ENCODE measurements at regions not wholly inside any gene's neighbourhood (a gene's known extent, or its start where the extent isn't known, plus 50 kb on each side); places are given as distances from the start of the nearest gene placed in this dataset.
"Not testable (repeated sequence)": the region's sequence is repeated elsewhere in the genome, so short reads cannot be mapped to it uniquely, and the experiment has no call there.

DNA sequence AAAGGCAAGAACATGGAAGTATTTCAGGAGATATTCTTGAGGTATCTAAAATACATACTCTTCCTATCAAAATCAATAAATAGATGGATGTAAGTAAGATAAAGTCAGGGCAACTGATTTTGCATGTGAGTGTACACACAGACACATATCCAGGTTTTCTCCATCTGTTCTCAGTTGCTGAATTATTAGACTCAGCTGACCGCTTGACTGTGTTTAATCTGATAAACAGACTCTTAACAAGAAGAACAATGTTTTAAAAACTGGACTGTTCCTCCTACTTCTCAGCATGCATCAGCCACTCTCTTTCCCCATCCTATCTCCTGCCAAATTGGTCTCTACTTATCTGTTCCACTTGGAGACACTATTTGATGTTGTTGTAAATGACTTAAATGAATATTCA is 73.5 kb downstream of the GOLGA8G start:
- H3K4me3 ChIP-seq = no peak overlapping the region
- peaks cover 0 to 32% (median 0%) of the 10 kb centered on the region in 4 donors for H3K27me3 ChIP-seq
- H3K9me3 ChIP-seq = no peaks in the 10 kb centered on the region
- peaks cover 0 to 8% (median 7%) of the 10 kb centered on the region in 4 donors for H3K4me1 ChIP-seq
- 58% methylated on average over 1 of the region's 1 CpG for WGBS
- no peak overlapping the region for H3K27ac ChIP-seq (replicated peaks in 1 of 4)
- TF ChIP-seq, protein P1, sequence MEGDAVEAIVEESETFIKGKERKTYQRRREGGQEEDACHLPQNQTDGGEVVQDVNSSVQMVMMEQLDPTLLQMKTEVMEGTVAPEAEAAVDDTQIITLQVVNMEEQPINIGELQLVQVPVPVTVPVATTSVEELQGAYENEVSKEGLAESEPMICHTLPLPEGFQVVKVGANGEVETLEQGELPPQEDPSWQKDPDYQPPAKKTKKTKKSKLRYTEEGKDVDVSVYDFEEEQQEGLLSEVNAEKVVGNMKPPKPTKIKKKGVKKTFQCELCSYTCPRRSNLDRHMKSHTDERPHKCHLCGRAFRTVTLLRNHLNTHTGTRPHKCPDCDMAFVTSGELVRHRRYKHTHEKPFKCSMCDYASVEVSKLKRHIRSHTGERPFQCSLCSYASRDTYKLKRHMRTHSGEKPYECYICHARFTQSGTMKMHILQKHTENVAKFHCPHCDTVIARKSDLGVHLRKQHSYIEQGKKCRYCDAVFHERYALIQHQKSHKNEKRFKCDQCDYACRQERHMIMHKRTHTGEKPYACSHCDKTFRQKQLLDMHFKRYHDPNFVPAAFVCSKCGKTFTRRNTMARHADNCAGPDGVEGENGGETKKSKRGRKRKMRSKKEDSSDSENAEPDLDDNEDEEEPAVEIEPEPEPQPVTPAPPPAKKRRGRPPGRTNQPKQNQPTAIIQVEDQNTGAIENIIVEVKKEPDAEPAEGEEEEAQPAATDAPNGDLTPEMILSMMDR (IDR thresholded peaks at IDR 0.05) = no peak
- TF ChIP-seq POLR2A (IDR thresholded peaks at IDR 0.05; ENCODE audit: low read depth) = no peak
- no peak for TF ChIP-seq EP300 (IDR thresholded peaks at IDR 0.05)
- peak; percentile 81 for DNase-seq (ENCODE audit: extremely low spot score)
- intact Hi-C loops (cut with DNase I) = no loop called here
- no peaks in the 10 kb centered on the region for H3K36me3 ChIP-seq

GRCh38 chr15:28457396-28457932 is 75.3 kb downstream of the GOLGA8G start:
- H3K9me3 ChIP-seq; intact Hi-C loops (cut with DNase I); H3K4me1 ChIP-seq; H3K27ac ChIP-seq (replicated peaks in 1 of 4); H3K4me3 ChIP-seq; H3K36me3 ChIP-seq: not testable (repeated sequence)
- peak; percentile 91 for DNase-seq (ENCODE audit: extremely low spot score)
- H3K27me3 ChIP-seq = peaks cover 0 to 30% (median 0%) of the 10 kb centered on the region in 4 donors
- 87% methylated on average over 32 of the region's 32 CpGs for WGBS

DNA sequence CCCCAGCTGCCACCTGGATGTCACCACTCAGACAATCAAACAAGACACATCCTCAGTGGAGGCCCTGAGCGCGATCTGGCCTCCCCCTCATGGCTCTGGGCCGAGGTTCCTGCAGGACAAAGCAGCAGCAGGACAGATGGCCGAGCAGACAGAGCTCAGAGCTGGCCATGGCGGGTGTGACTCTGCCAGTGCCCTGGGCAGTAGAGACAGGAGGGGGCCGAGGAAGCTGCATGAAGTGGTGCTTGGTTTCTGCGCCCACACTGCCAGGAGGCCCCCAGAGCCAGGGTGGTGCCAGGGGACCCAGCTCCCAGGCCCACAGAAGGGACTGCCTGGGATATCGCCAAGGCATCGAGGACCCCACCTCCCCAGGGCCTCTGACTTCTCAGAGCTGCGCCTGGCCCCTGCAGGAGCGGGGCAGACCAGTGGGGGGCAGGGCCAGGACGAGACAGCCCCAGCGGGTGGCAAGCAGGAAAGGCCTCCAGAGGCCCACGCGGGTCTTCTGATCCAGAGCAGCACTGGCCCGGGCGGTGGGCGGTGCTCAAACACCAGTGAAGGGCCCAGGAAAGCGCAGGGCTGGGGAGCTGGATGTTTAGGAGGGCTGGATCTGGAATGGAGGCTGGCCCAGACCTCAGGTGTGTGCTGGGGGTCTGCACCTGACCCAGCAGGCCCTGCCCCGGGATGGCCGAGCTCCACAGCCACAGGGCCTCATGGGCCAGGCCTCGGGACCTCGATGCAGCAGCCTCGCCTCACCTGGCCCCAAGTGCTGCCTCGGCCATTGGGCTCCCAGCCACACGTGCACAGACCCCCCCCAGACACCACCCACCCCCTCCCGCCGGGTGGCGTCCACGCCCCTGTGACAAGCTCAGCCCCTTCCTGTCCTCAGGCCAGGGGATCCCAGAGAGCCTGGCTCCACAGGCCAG is 76.0 kb downstream of the GOLGA8G start:
- DNase-seq (ENCODE audit: extremely low spot score) = peak; percentile 86
- 86% methylated on average over 29 of the region's 30 CpGs for WGBS
- Histone ChIP-seq H3K9me3 (no peaks in the 10 kb centered on the region), H3K4me3 (no peak overlapping the region), H3K36me3 (no peaks in the 10 kb centered on the region), H3K27ac (replicated peaks in 1 of 4) (no peak overlapping the region), H3K27me3 (peaks cover 0 to 30% (median 0%) of the 10 kb centered on the region in 4 donors), H3K4me1 (peaks cover 0 to 8% (median 7%) of the 10 kb centered on the region in 4 donors)
- intact Hi-C loops (cut with DNase I) = no loop called here
- TF ChIP-seq EP300 (IDR thresholded peaks at IDR 0.05) (no peak), POLR2A (IDR thresholded peaks at IDR 0.05; ENCODE audit: low read depth) (no peak), POLR2AphosphoS5 (IDR thresholded peaks at IDR 0.05) (no peak)
- TF ChIP-seq, protein P1 (IDR thresholded peaks at IDR 0.05) = no peak

- H3K4me1 ChIP-seq; H3K27ac ChIP-seq (replicated peaks in 1 of 4); intact Hi-C loops (cut with DNase I); H3K36me3 ChIP-seq; H3K9me3 ChIP-seq; H3K4me3 ChIP-seq: not testable (repeated sequence)
- DNase-seq (ENCODE audit: extremely low spot score) = peak; percentile 89
- WGBS = 92% methylated on average over 19 of the region's 28 CpGs
- peaks cover 0 to 30% (median 0%) of the 10 kb centered on the region in 4 donors for H3K27me3 ChIP-seq
Measured at GRCh38 chr15:28455537-28456475, 77.0 kb downstream of the GOLGA8G start.

- DNase-seq (ENCODE audit: extremely low spot score); H3K9me3 ChIP-seq; H3K27ac ChIP-seq (replicated peaks in 1 of 4); intact Hi-C loops (cut with DNase I); H3K36me3 ChIP-seq; H3K4me1 ChIP-seq: not testable (repeated sequence)
- WGBS = no CpG with 5 or more reads among the region's 43 CpGs
- TF ChIP-seq, protein P1 (IDR thresholded peaks at IDR 0.05) = peak in 1 of 3 experiments; percentile 9
- Histone ChIP-seq H3K27me3 (peaks cover 0 to 30% (median 0%) of the 10 kb centered on the region in 4 donors), H3K4me3 (peak overlapping the region; percentile 46 to 52 (median 49))
Measured at GRCh38 chr15:28454751-28455220, 76.3 kb downstream of the GOLGA8F start.
